DOHH2 (cell line): ENCODE measurements at regions not wholly inside any gene's neighbourhood (a gene's known extent, or its start where the extent isn't known, plus 50 kb on each side); places are given as distances from the start of the nearest gene placed in this dataset.

Source experiments
- H3F3A ChIP-seq: fragments of 200-600 bp; sonication (generic), shearing (Covaris generic); 2 replicates; pipeline ENCODE4 v1.6.0; 2016; ENCODE audit warnings: antibody characterized with exemption, mild to moderate bottlenecking; ENCODE audit not compliant: control insufficient read depth, insufficient read depth
- H3K27ac ChIP-seq: fragments of 200-600 bp; sonication (generic); 2 replicates; pipeline ENCODE4 v1.5.1; 2014; ENCODE audit warnings: low read depth, mild to moderate bottlenecking, low read length, moderate library complexity
- H3K27me3 ChIP-seq: fragments of 200-600 bp; sonication (generic); 2 replicates; pipeline ENCODE4 v1.6.1; 2014; ENCODE audit warnings: mild to moderate bottlenecking, low read length, mixed read lengths; ENCODE audit not compliant: control insufficient read depth
- H3K36me3 ChIP-seq: fragments of 200-600 bp; sonication (generic); 2 replicates; pipeline ENCODE4 v1.6.1; 2014; ENCODE audit warnings: mild to moderate bottlenecking, low read length, moderate library complexity, mixed read lengths; ENCODE audit not compliant: control insufficient read depth
- H3K4me1 ChIP-seq: fragments of 200-600 bp; sonication (generic); 2 replicates; pipeline ENCODE4 v1.6.1; 2014; ENCODE audit warnings: mild to moderate bottlenecking, low read length, mixed read lengths; ENCODE audit not compliant: control insufficient read depth
- H3K4me2 ChIP-seq: fragments of 200-600 bp; sonication (generic); 2 replicates; pipeline ENCODE4 v1.6.0; 2014; ENCODE audit warnings: mild to moderate bottlenecking, low read length, moderate library complexity
- H3K4me3 ChIP-seq: fragments of 200-600 bp; sonication (generic); 2 replicates; pipeline ENCODE4 v1.5.1; 2014; ENCODE audit warnings: mild to moderate bottlenecking, low read length, mixed read lengths
- H3K79me2 ChIP-seq: fragments of 200-600 bp; sonication (generic); 2 replicates; pipeline ENCODE4 v1.6.1; 2014; ENCODE audit warnings: mild to moderate bottlenecking, low read length, mixed read lengths; ENCODE audit not compliant: control insufficient read depth
- H3K9me2 ChIP-seq: fragments of 200-600 bp; sonication (generic); replicated peaks from 2 replicates; pipeline ENCODE4 v1.6.1; 2014; ENCODE audit warnings: mild to moderate bottlenecking, low read length, mixed read lengths; ENCODE audit not compliant: control insufficient read depth
- H3K9me3 ChIP-seq: fragments of 200-600 bp; sonication (generic); 2 replicates; pipeline ENCODE4 v1.6.1; 2014; ENCODE audit warnings: antibody characterized with exemption, low read length, mixed read lengths; ENCODE audit not compliant: control insufficient read depth, insufficient read depth
- H4K20me1 ChIP-seq: fragments of 200-600 bp; sonication (generic); 2 replicates; pipeline ENCODE4 v1.6.0; 2014; ENCODE audit warnings: low read depth, mild to moderate bottlenecking, antibody characterized with exemption, low read length, moderate library complexity; ENCODE audit not compliant: control insufficient read depth, insufficient read depth
- CTCF ChIP-seq: fragments of 200-600 bp; sonication (generic); IDR thresholded peaks from one replicate; pipeline ENCODE4 v1.5.1; 2014; ENCODE audit warnings: antibody characterized with exemption, mild to moderate bottlenecking, low read depth, low read length; ENCODE audit not compliant: poor library complexity, severe bottlenecking
- EZH2phosphoT487 ChIP-seq: fragments of 200-600 bp; sonication (generic); IDR thresholded peaks from 2 replicates; pipeline ENCODE4 v1.6.1; 2017; ENCODE audit warnings: borderline replicate concordance, mild to moderate bottlenecking, antibody characterized with exemption, low read length, moderate library complexity, mixed read lengths

DNA sequence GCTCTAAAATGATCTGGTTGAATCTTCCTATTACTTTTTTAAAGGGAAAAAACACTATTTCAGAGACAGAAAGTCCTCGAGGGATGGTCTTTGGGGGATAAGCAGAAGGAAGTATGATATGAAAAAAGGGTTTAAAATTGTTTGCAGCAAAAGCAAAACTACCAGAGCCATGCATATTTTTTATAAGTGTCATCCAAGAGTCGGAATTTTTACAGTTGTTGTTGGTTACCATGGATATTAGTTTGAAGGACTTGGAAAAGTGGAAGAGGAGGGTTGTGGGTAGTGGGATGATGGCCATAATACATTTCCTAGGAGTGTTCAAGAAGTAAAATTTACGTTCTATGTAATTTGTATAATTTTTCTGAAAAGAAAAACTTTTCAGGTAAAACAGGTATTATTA lies 134.4 kb downstream of the PCDH7 start:
- Histone ChIP-seq H3K4me1 (0 out of 2 replicates have a peak, but pooled peaks cover 6% of the 10 kb centered on the region), H3K4me2 (no peak overlapping the region), H4K20me1 (no peaks in the 10 kb centered on the region), H3K79me2 (no peaks in the 10 kb centered on the region), H3K27ac (no peak overlapping the region), H3F3A (no peaks in the 10 kb centered on the region), H3K9me2 (no peaks in the 10 kb centered on the region), H3K27me3 (no peaks in the 10 kb centered on the region), H3K36me3 (no peaks in the 10 kb centered on the region), H3K9me3 (no peaks in the 10 kb centered on the region), H3K4me3 (no peak overlapping the region)
- TF ChIP-seq CTCF (no peak), EZH2phosphoT487 (no peak)

DNA sequence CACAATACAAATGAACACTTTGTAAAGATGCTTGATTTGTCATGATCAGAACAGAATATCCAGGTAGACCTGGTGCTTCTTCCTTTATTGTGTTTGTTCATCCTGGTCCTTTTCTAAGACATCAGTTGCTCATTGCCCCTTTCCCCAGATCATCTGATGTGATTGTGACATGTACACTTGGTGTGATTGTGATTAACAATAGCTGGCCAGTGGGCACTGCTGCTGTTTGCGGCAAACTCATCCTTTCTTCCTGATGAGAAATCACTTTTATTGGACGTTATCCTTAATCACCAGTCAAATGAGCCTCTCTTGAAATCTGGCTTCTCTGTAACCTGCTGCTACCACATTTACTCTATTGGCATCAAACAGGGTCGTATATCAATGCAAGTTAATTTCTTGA lies 135.1 kb downstream of the PCDH7 start:
- H3K79me2 ChIP-seq, result no peaks in the 10 kb centered on the region
- no peak overlapping the region for H3K4me2 ChIP-seq
- 0 out of 2 replicates have a peak, but pooled peaks cover 6% of the 10 kb centered on the region for H3K4me1 ChIP-seq
- no peaks in the 10 kb centered on the region for H4K20me1 ChIP-seq
- no peaks in the 10 kb centered on the region for H3K27me3 ChIP-seq
- no peaks in the 10 kb centered on the region for H3F3A ChIP-seq
- H3K27ac ChIP-seq, result no peak overlapping the region
- H3K9me3 ChIP-seq, result no peaks in the 10 kb centered on the region
- H3K36me3 ChIP-seq, result no peaks in the 10 kb centered on the region
- no peaks in the 10 kb centered on the region for H3K9me2 ChIP-seq
- H3K4me3 ChIP-seq, result no peak overlapping the region
- TF ChIP-seq EZH2phosphoT487 (no peak), CTCF (no peak)

- Histone ChIP-seq H3K9me2 (no peaks in the 10 kb centered on the region), H3K27me3 (no peaks in the 10 kb centered on the region), H3K4me1 (0 out of 2 replicates have a peak, but pooled peaks cover 6% of the 10 kb centered on the region), H3K79me2 (no peaks in the 10 kb centered on the region), H4K20me1 (no peaks in the 10 kb centered on the region), H3F3A (no peaks in the 10 kb centered on the region), H3K36me3 (no peaks in the 10 kb centered on the region), H3K4me2 (no peak overlapping the region), H3K4me3 (no peak overlapping the region), H3K27ac (no peak overlapping the region), H3K9me3 (no peaks in the 10 kb centered on the region)
- TF ChIP-seq EZH2phosphoT487 (no peak), CTCF (no peak)
Observed at GRCh38 chr4:30856795-30857564, 136.8 kb downstream of the PCDH7 start.
